ENCODE measurements at regions not wholly inside any gene's neighbourhood (a gene's known extent, or its start where the extent isn't known, plus 50 kb on each side); places are given as distances from the start of the nearest gene placed in this dataset.

DNA sequence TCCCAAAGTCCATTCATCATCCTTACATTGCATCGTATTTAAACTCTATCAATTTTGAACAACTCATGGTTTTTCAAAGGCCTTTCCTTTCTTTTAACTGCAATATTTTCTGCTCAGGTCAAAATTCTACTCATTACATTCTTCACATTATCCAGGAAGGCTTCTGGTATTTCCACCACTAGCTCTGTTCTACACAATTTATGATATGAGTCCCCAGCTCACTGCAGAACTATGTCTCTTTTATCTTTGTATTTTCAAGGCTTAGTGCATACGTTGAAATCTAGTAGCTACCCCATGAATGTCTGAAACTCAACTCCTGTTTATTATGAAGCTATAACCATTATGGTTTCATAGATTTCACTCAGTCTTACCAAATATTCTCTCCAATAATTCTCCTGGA, 282.9 kb downstream of the DUSP6 start:
- TF ChIP-seq POLR2A (IDR thresholded peaks at IDR 0.05; ENCODE audit: low read length) (no peak), GATA1 (IDR thresholded peaks at IDR 0.05; ENCODE audit: low read depth, low read length) (no peak)
